Panc1 (cell line): ENCODE measurements at regions not wholly inside any gene's neighbourhood (a gene's known extent, or its start where the extent isn't known, plus 50 kb on each side); places are given as distances from the start of the nearest gene placed in this dataset.

ENCODE experiments used
- ATAC-seq: fragments of 200-7000 bp; cut with Tn5 transposase; 2 replicates; pipeline ENCODE4 v1.9.1; 2020; ENCODE audit warnings: mild to moderate bottlenecking, moderate library complexity
- BruUV-seq: library from RNA; stranded (reverse); fragments of 400-500 nt; replicated peaks from 2 replicates; lab custom pipeline; 2021; lab: Mats Ljungman, UMichigan
- CTCF ChIA-PET: fragments of 300-600 bp; sonication (Branson Sonifier 250); formaldehyde crosslinking; loops from one replicate; lab custom pipeline; 2022; ENCODE audit warnings: antibody characterized with exemption; lab: Charles Lee
- POLR2A ChIA-PET: fragments of 300-600 bp; sonication (Branson Sonifier 250); formaldehyde crosslinking; loops from one replicate; lab custom pipeline; 2022; ENCODE audit warnings: antibody characterized with exemption; lab: Charles Lee
- DNase-seq: peaks from one replicate; pipeline ENCODE4 v3.0.0-alpha.2; 2010; ENCODE audit warnings: low read depth, low spot score
- H3K27ac ChIP-seq: 2 replicates; pipeline ENCODE4 v1.5.1; 2011; ENCODE audit warnings: mild to moderate bottlenecking, low read length, inconsistent platforms
- H3K27me3 ChIP-seq: fragments of 200-500 bp; sonication (Bioruptor generic); 2 replicates; pipeline ENCODE4 v1.6.0; 2014; ENCODE audit warnings: low read length, inconsistent platforms; ENCODE audit not compliant: control insufficient read depth, insufficient read depth
- H3K36me3 ChIP-seq: fragments of 200-500 bp; sonication (Bioruptor generic); 2 replicates; pipeline ENCODE4 v1.5.1; 2014; ENCODE audit warnings: inconsistent platforms, mild to moderate bottlenecking, low read length, moderate library complexity; ENCODE audit not compliant: control insufficient read depth, insufficient read depth
- H3K4me1 ChIP-seq: 2 replicates; pipeline ENCODE4 v1.5.1; 2011; ENCODE audit warnings: inconsistent platforms, mild to moderate bottlenecking, low read length, moderate library complexity; ENCODE audit not compliant: control insufficient read depth, insufficient read depth
- H3K4me3 ChIP-seq, 2 experiments: 2 replicates each; pipeline ENCODE4 v1.5.1; 2011 to 2012; ENCODE audit warnings: low read depth in 2 of 2, low read length in 2 of 2, mild to moderate bottlenecking in 2 of 2, inconsistent platforms in 1 of 2, moderate library complexity in 1 of 2
- H3K9me3 ChIP-seq: fragments of 200-500 bp; sonication (Bioruptor generic); 2 replicates; pipeline ENCODE4 v1.5.1; 2014; ENCODE audit warnings: low read depth, mild to moderate bottlenecking, inconsistent platforms, low read length, moderate library complexity; ENCODE audit not compliant: control insufficient read depth, insufficient read depth
- CTCF ChIP-seq: fragments of 450-650 bp; IDR thresholded peaks from 2 replicates; pipeline ENCODE4 v1.5.1; 2017; ENCODE audit warnings: mild to moderate bottlenecking
- POLR2AphosphoS5 ChIP-seq: IDR thresholded peaks from 2 replicates; pipeline ENCODE4 v1.6.1; 2012; ENCODE audit warnings: mild to moderate bottlenecking, low read depth, low read length, moderate library complexity
- REST ChIP-seq, 2 experiments: IDR thresholded peaks; 2 replicates each; pipeline ENCODE4 v1.6.1; 2011 to 2012; ENCODE audit warnings: low read depth in 2 of 2, control low read depth in 1 of 2, low read length in 1 of 2, mild to moderate bottlenecking in 1 of 2, moderate library complexity in 1 of 2; ENCODE audit not compliant: insufficient read depth in 1 of 2
- SIN3A ChIP-seq: IDR thresholded peaks from 2 replicates; pipeline ENCODE4 v1.6.1; 2012; ENCODE audit warnings: low read depth, mild to moderate bottlenecking, low read length, moderate library complexity, borderline replicate concordance; ENCODE audit not compliant: insufficient read depth
- TCF7L2 ChIP-seq: IDR thresholded peaks from 2 replicates; pipeline ENCODE4 v1.6.1; 2011; ENCODE audit warnings: mild to moderate bottlenecking, low read depth, low read length, inconsistent platforms
- in situ Hi-C: cut with HindIII; loops from 2 replicates; pipeline ENCODE4 v1.10.0; 2016; ENCODE audit warnings: low sequenced_read_pairs, low pct_unique_long_range_greater_than_20kb
- intact Hi-C: fragments of 100-400 bp; cut with micrococcal nuclease; formaldehyde crosslinking; loops from one replicate; pipeline ENCODE4 v1.10.0; 2022; ENCODE audit not compliant: unreplicated experiment

GRCh38 chr4:43855283-43855682, 593.3 kb downstream of the KCTD8 start:
- Histone ChIP-seq H3K9me3 (no peaks in the 10 kb centered on the region), H3K36me3 (no peaks in the 10 kb centered on the region), H3K27ac (no peak overlapping the region), H3K4me3 (no peak overlapping the region), H3K4me1 (no peaks in the 10 kb centered on the region), H3K27me3 (no peaks in the 10 kb centered on the region)
- TF ChIP-seq CTCF (no peak), POLR2AphosphoS5 (no peak), REST (IDR thresholded peaks at IDR 0.05; ENCODE audit: insufficient read depth in 1 of 2, low read depth in 2 of 2, low read length in 1 of 2) (no peak), TCF7L2 (no peak), SIN3A (no peak)
- POLR2A ChIA-PET = no interaction called here
- CTCF ChIA-PET = no interaction called here
- no TSS peak for BruUV-seq
- intact Hi-C loops = no loop called here
- no peak for ATAC-seq
- in situ Hi-C loops = no loop called here
- no peak for DNase-seq

DNA sequence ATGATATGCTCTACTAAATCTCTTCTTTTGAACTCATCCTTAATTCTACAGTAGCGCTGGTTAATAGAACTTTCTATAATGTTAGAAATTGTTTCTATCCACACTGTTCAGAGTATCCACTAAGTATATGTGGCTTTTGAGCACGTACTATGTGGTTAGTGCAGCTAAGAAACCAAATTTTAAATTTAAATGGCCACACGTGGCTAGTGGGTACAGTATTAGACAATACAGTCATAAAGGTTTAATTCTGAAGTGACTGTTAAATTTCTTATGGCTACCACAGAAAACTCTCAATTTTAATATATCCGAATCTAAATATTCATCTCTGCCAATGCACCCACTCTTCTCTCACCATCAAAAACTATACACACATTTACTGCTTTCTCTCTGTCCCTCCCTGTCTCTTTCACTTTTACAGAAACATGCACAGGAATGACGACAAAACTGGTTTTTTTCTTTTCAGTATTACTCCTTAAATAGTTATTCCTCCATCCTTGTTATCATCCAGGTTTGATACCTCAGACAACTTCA, 583.9 kb downstream of the KCTD8 start:
- DNase-seq (no peak), ATAC-seq (no peak)
- no TSS peak for BruUV-seq
- TF ChIP-seq SIN3A (no peak), POLR2AphosphoS5 (no peak), CTCF (no peak), TCF7L2 (no peak), REST (IDR thresholded peaks at IDR 0.05; ENCODE audit: insufficient read depth in 1 of 2, low read depth in 2 of 2, low read length in 1 of 2) (no peak)
- Histone ChIP-seq H3K27ac (no peak overlapping the region), H3K36me3 (no peaks in the 10 kb centered on the region), H3K9me3 (no peaks in the 10 kb centered on the region), H3K4me3 (no peak overlapping the region), H3K4me1 (no peaks in the 10 kb centered on the region), H3K27me3 (no peaks in the 10 kb centered on the region)
- intact Hi-C loops (no loop called here), in situ Hi-C loops (no loop called here)
- ChIA-PET CTCF (no interaction called here), POLR2A (no interaction called here)
